HCT116 (cell line): ENCODE measurements at regions not wholly inside any gene's neighbourhood (a gene's known extent, or its start where the extent isn't known, plus 50 kb on each side); places are given as distances from the start of the nearest gene placed in this dataset.

Experiments used
- ATAC-seq: fragments of 200-7000 bp; cut with Tn5 transposase; 2 replicates; pipeline ENCODE4 v1.9.1; 2020; ENCODE audit warnings: mild to moderate bottlenecking, moderate library complexity
- BruUV-seq: library from RNA; stranded (reverse); fragments of 400-500 nt; replicated peaks from 2 replicates; lab custom pipeline; 2021; lab: Mats Ljungman, UMichigan
- CTCF ChIA-PET: fragments of 300-600 bp; sonication (Branson Sonifier 250); formaldehyde crosslinking; loops from one replicate; lab custom pipeline; 2021; ENCODE audit warnings: antibody characterized with exemption; lab: Charles Lee
- POLR2A ChIA-PET: fragments of 300-600, 350-600 bp; sonication (Branson Sonifier 250); formaldehyde crosslinking; loops from one replicate; lab custom pipeline; 2021; ENCODE audit warnings: antibody characterized with exemption; lab: Charles Lee
- RAD21 ChIA-PET, 2 experiments: fragments of 300-600 bp; sonication (Branson Sonifier 250); formaldehyde crosslinking; loops; one replicate each; lab custom pipeline; 2023; ENCODE audit warnings: low total read pairs in 2 of 2; ENCODE audit not compliant: uncharacterized antibody in 2 of 2, unreplicated experiment in 2 of 2, low non-redundant PET in 1 of 2; lab: Charles Lee
- DNase-seq: peaks from one replicate; pipeline ENCODE4 v3.0.0-alpha.2; 2010; ENCODE audit warnings: low read depth, low spot score
- H2AFZ ChIP-seq: fragments of 200-600 bp; shearing (Covaris generic), sonication (generic); 2 replicates; pipeline ENCODE4 v1.6.1; 2017; ENCODE audit warnings: low read depth, mixed run types, mixed read lengths, antibody characterized with exemption, low read length; ENCODE audit not compliant: poor library complexity, severe bottlenecking
- H3K27ac ChIP-seq: 2 replicates; pipeline ENCODE4 v1.5.1; 2012; ENCODE audit warnings: low read depth, low read length
- H3K27me3 ChIP-seq: fragments of 200-600 bp; sonication (generic); 2 replicates; pipeline ENCODE4 v1.6.1; 2016; ENCODE audit warnings: mixed run types, low read length, mixed read lengths; ENCODE audit not compliant: insufficient read depth
- H3K36me3 ChIP-seq, 2 experiments: fragments of 200-500 bp in 1 of 2; fragments of 200-600 bp in 1 of 2; sonication (Bioruptor generic) in 1 of 2; sonication (generic) in 1 of 2; 2 replicates each; pipeline versions ENCODE4 v1.5.1 to v1.6.1; 2014 to 2016; ENCODE audit warnings: low read length in 2 of 2, inconsistent platforms in 1 of 2, mixed read lengths in 1 of 2, mixed run types in 1 of 2; ENCODE audit not compliant: insufficient read depth in 2 of 2, control insufficient read depth in 1 of 2
- H3K4me1 ChIP-seq, 2 experiments: fragments of 200-600 bp in 1 of 2; sonication (generic) in 1 of 2; 2 replicates each; pipeline versions ENCODE4 v1.5.1 to v1.6.1; 2012 to 2017; ENCODE audit warnings: low read length in 2 of 2, inconsistent platforms in 1 of 2, mild to moderate bottlenecking in 1 of 2, mixed read lengths in 1 of 2, mixed run types in 1 of 2, moderate library complexity in 1 of 2; ENCODE audit not compliant: insufficient read depth in 2 of 2, control insufficient read depth in 1 of 2
- H3K4me2 ChIP-seq: fragments of 200-600 bp; sonication (generic); 2 replicates; pipeline ENCODE4 v1.6.1; 2017; ENCODE audit warnings: mixed run types, low read length, mixed read lengths
- H3K4me3 ChIP-seq, 2 experiments: fragments of 200-600 bp in 1 of 2; sonication (generic) in 1 of 2; replicated peaks in 1 of 2; 2 replicates each; pipeline ENCODE4 v1.5.1; 2011 to 2016; ENCODE audit warnings: low read length in 2 of 2, control low read depth in 1 of 2, low read depth in 1 of 2, mild to moderate bottlenecking in 1 of 2, mixed read lengths in 1 of 2, mixed run types in 1 of 2
- H3K79me2 ChIP-seq: fragments of 200-600 bp; sonication (generic); 2 replicates; pipeline ENCODE4 v1.6.1; 2017; ENCODE audit warnings: mild to moderate bottlenecking, mixed run types, low read length, moderate library complexity, mixed read lengths; ENCODE audit not compliant: insufficient read depth
- H3K9ac ChIP-seq: fragments of 200-600 bp; sonication (generic); 2 replicates; pipeline ENCODE4 v1.6.1; 2016; ENCODE audit warnings: low read length, mixed read lengths
- H3K9me2 ChIP-seq: fragments of 200-600 bp; sonication (generic), shearing (Covaris generic); 2 replicates; pipeline ENCODE4 v1.6.1; 2017; ENCODE audit warnings: mixed run types, mild to moderate bottlenecking, moderate library complexity; ENCODE audit not compliant: insufficient read depth
- H3K9me3 ChIP-seq, 2 experiments: fragments of 200-500 bp in 1 of 2; fragments of 200-600 bp in 1 of 2; sonication (Bioruptor generic) in 1 of 2; sonication (generic) in 1 of 2; 2 replicates each; pipeline ENCODE4 v1.6.1; 2014 to 2017; ENCODE audit warnings: low read length in 2 of 2, mixed read lengths in 2 of 2, inconsistent platforms in 1 of 2, low read depth in 1 of 2, mild to moderate bottlenecking in 1 of 2, mixed run types in 1 of 2, moderate library complexity in 1 of 2; ENCODE audit not compliant: control insufficient read depth in 1 of 2, insufficient read depth in 1 of 2
- H4K20me1 ChIP-seq: fragments of 200-600 bp; sonication (generic), shearing (Covaris generic); 2 replicates; pipeline ENCODE4 v1.6.1; 2017; ENCODE audit warnings: mixed run types, mild to moderate bottlenecking, moderate library complexity; ENCODE audit not compliant: insufficient read depth
- CBX3 ChIP-seq: IDR thresholded peaks from 2 replicates; pipeline ENCODE4 v1.6.1; 2012; ENCODE audit warnings: low read depth
- CEBPB ChIP-seq: IDR thresholded peaks from 2 replicates; pipeline ENCODE4 v1.6.1; 2012; ENCODE audit warnings: low read depth
- EGR1 ChIP-seq: IDR thresholded peaks from 2 replicates; pipeline ENCODE4 v1.6.1; 2012; ENCODE audit warnings: low read depth
- ELF1 ChIP-seq: IDR thresholded peaks from 2 replicates; pipeline ENCODE4 v1.6.1; 2012; ENCODE audit warnings: low read depth, borderline replicate concordance
- EZH2phosphoT487 ChIP-seq: fragments of 200-600 bp; IDR thresholded peaks from 2 replicates; pipeline ENCODE4 v1.6.1; 2018; ENCODE audit warnings: antibody characterized with exemption, borderline replicate concordance
- JUND ChIP-seq: IDR thresholded peaks from 2 replicates; pipeline ENCODE4 v1.6.1; 2012
- MAX ChIP-seq: IDR thresholded peaks from 2 replicates; pipeline ENCODE4 v1.6.1; 2012
- POLR2A ChIP-seq: IDR thresholded peaks from 2 replicates; pipeline ENCODE4 v1.7.0; 2011; ENCODE audit warnings: borderline replicate concordance; ENCODE audit not compliant: insufficient read depth, insufficient read length; ENCODE audit errors: extremely low read depth
- POLR2AphosphoS5 ChIP-seq: IDR thresholded peaks from 2 replicates; pipeline ENCODE4 v1.6.1; 2011; ENCODE audit warnings: mild to moderate bottlenecking, low read depth, low read length, moderate library complexity
- TCF7L2 ChIP-seq: IDR thresholded peaks from 2 replicates; pipeline ENCODE4 v1.7.0; 2011; ENCODE audit warnings: borderline replicate concordance, inconsistent platforms; ENCODE audit not compliant: insufficient read depth, insufficient read length; ENCODE audit errors: extremely low read depth
- ZFX ChIP-seq: fragments of 450-650 bp; IDR thresholded peaks from 2 replicates; pipeline ENCODE4 v1.6.1; 2017
- ZNF274 ChIP-seq: fragments of 200-500 bp; sonication (Bioruptor generic); IDR thresholded peaks from 2 replicates; pipeline ENCODE4 v1.6.1; 2014; ENCODE audit warnings: mild to moderate bottlenecking, low read depth, low read length, inconsistent platforms
- intact Hi-C: fragments of 100-400 bp; cut with micrococcal nuclease; formaldehyde crosslinking; loops from 2 replicates; pipeline ENCODE4 v1.10.0; 2022
- TF ChIP-seq, protein P1 (sequence below), 3 experiments: fragments of 200-600 bp in 1 of 3; sonication (generic) in 1 of 3; IDR thresholded peaks in 2 of 3; conservative IDR thresholded peaks in 1 of 3; 2 replicates each; pipeline ENCODE4 v1.5.1; 2012 to 2017; ENCODE audit warnings: low read depth in 2 of 3, low read length in 2 of 3, antibody characterized with exemption in 1 of 3, borderline replicate concordance in 1 of 3, control low read depth in 1 of 3, mild to moderate bottlenecking in 1 of 3, mixed read lengths in 1 of 3, mixed run types in 1 of 3, moderate library complexity in 1 of 3; ENCODE audit not compliant: insufficient read depth in 1 of 3

GRCh38 chr12:128091101-128091720 lies 175.8 kb upstream of the TMEM132C start:
- no peaks in the 10 kb centered on the region for H3K27me3 ChIP-seq
- H3K9me3 ChIP-seq: peaks cover 0 to 6% of the 10 kb centered on the region in 2 experiments; a peak in 2 of 4 replicates
- no peak for ATAC-seq
- no peak overlapping the region for H3K4me3 ChIP-seq
- no peaks in the 10 kb centered on the region for H3K79me2 ChIP-seq
- ChIA-PET CTCF (no interaction called here), RAD21 (no interaction called here), POLR2A (no interaction called here)
- H3K4me1 ChIP-seq: no peaks in the 10 kb centered on the region
- H3K4me2 ChIP-seq: no peak overlapping the region
- intact Hi-C loops: no loop called here
- no peak for TF ChIP-seq POLR2A
- no peak for TF ChIP-seq CBX3
- no peak for TF ChIP-seq JUND
- no peak for TF ChIP-seq CEBPB
- TF ChIP-seq, protein P1, sequence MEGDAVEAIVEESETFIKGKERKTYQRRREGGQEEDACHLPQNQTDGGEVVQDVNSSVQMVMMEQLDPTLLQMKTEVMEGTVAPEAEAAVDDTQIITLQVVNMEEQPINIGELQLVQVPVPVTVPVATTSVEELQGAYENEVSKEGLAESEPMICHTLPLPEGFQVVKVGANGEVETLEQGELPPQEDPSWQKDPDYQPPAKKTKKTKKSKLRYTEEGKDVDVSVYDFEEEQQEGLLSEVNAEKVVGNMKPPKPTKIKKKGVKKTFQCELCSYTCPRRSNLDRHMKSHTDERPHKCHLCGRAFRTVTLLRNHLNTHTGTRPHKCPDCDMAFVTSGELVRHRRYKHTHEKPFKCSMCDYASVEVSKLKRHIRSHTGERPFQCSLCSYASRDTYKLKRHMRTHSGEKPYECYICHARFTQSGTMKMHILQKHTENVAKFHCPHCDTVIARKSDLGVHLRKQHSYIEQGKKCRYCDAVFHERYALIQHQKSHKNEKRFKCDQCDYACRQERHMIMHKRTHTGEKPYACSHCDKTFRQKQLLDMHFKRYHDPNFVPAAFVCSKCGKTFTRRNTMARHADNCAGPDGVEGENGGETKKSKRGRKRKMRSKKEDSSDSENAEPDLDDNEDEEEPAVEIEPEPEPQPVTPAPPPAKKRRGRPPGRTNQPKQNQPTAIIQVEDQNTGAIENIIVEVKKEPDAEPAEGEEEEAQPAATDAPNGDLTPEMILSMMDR (IDR thresholded peaks at IDR 0.05 in 2 of 3, conservative IDR thresholded peaks at IDR 0.05 in 1 of 3; ENCODE audit: borderline replicate concordance in 1 of 3, insufficient read depth in 1 of 3, low read depth in 2 of 3, low read length in 2 of 3): no peak
- TF ChIP-seq EZH2phosphoT487: no peak
- DNase-seq: no peak
- no peak overlapping the region for H2AFZ ChIP-seq
- no peaks in the 10 kb centered on the region for H3K9me2 ChIP-seq
- H4K20me1 ChIP-seq: no peaks in the 10 kb centered on the region
- no peak overlapping the region for H3K27ac ChIP-seq
- no peaks in the 10 kb centered on the region for H3K36me3 ChIP-seq
- BruUV-seq: no TSS peak
- no peak overlapping the region for H3K9ac ChIP-seq

DNA sequence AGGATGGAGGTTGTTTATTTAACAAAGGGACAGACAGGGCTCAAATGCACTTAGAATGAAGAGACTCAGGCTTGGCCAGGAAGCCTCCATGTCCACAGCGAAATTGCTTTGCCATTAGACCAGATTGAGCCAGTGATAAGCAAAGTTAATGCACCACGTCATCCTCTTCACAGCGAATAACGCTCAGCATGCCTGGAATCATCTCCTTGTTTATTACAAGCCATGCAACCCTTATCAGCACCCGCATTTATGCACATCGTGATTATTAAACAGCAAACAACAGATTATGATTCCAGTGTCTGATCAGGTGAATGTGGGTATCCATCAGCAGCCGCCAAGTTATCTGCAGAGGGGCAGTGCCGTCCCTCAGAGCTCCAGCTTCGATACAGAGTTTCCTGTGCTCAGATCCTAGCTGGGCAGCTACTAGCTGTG lies 175.0 kb upstream of the TMEM132C start:
- CTCF ChIA-PET: no interaction called here
- Histone ChIP-seq H3K4me3 (no peak overlapping the region), H4K20me1 (no peaks in the 10 kb centered on the region), H3K9me2 (no peaks in the 10 kb centered on the region), H3K27ac (no peak overlapping the region), H3K4me2 (no peak overlapping the region), H3K36me3 (no peaks in the 10 kb centered on the region), H3K9ac (no peak overlapping the region), H3K27me3 (no peaks in the 10 kb centered on the region), H2AFZ (no peak overlapping the region), H3K79me2 (no peaks in the 10 kb centered on the region), H3K9me3 (peaks cover 0 to 9% of the 10 kb centered on the region in 2 experiments; a peak in 2 of 4 replicates), H3K4me1 (no peaks in the 10 kb centered on the region)
- POLR2A ChIA-PET: no interaction called here
- DNase-seq (no peak), ATAC-seq (no peak)
- RAD21 ChIA-PET: no interaction called here
- intact Hi-C loops: no loop called here
- TF ChIP-seq EZH2phosphoT487 (no peak), ZNF274 (no peak), POLR2AphosphoS5 (no peak), TCF7L2 (no peak), MAX (no peak), EGR1 (no peak), ZFX (no peak), CBX3 (no peak), ELF1 (no peak), CEBPB (no peak)
- BruUV-seq: no TSS peak
